ENCODE measurements at regions not wholly inside any gene's neighbourhood (a gene's known extent, or its start where the extent isn't known, plus 50 kb on each side); places are given as distances from the start of the nearest gene placed in this dataset.

DNA sequence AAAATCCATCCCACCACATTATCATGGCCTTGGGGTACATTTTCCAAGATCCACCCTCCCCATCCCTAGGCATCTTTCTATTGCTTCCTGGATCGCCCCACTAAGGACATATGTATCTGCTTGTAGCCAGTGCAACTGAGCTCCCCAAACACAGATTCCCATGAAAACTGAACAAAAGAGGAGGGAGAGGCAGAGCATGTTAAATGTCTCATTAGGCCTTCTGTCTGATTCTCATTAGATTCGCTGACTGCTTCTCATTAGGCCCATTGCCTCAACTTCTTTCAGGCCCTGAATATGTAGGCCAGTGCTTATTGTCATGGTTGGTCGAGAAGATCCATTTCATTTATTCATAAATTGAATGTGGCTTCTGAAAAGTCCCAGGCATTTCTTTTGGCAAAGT is 698.9 kb downstream of the INHBA start:
- H4K20me1 ChIP-seq (ENCODE audit: insufficient read depth, low read length): no peaks in the 10 kb centered on the region
- H3K4me3 ChIP-seq (ENCODE audit: low read length): no peak overlapping the region
- H3K4me2 ChIP-seq (ENCODE audit: low read length): no peak overlapping the region
- no peak overlapping the region for H2AFZ ChIP-seq (ENCODE audit: low read depth, low read length)
- H3K9ac ChIP-seq (ENCODE audit: low read length): no peak overlapping the region
- no peaks in the 10 kb centered on the region for H3K27me3 ChIP-seq (ENCODE audit: low read depth, low read length)
- no peaks in the 10 kb centered on the region for H3K9me3 ChIP-seq (ENCODE audit: insufficient read depth, low read length)
- no peak overlapping the region for H3K27ac ChIP-seq (ENCODE audit: low read length)
- H3K4me1 ChIP-seq (ENCODE audit: low read length): no peaks in the 10 kb centered on the region
- no peak for TF ChIP-seq EZH2phosphoT487 (IDR thresholded peaks at IDR 0.05; ENCODE audit: low read depth)
- TF ChIP-seq, protein P1, sequence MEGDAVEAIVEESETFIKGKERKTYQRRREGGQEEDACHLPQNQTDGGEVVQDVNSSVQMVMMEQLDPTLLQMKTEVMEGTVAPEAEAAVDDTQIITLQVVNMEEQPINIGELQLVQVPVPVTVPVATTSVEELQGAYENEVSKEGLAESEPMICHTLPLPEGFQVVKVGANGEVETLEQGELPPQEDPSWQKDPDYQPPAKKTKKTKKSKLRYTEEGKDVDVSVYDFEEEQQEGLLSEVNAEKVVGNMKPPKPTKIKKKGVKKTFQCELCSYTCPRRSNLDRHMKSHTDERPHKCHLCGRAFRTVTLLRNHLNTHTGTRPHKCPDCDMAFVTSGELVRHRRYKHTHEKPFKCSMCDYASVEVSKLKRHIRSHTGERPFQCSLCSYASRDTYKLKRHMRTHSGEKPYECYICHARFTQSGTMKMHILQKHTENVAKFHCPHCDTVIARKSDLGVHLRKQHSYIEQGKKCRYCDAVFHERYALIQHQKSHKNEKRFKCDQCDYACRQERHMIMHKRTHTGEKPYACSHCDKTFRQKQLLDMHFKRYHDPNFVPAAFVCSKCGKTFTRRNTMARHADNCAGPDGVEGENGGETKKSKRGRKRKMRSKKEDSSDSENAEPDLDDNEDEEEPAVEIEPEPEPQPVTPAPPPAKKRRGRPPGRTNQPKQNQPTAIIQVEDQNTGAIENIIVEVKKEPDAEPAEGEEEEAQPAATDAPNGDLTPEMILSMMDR (IDR thresholded peaks at IDR 0.05; ENCODE audit: low read depth, low read length): no peak
- H3K79me2 ChIP-seq (ENCODE audit: low read length): no peaks in the 10 kb centered on the region
- no peaks in the 10 kb centered on the region for H3K36me3 ChIP-seq (replicated peaks; ENCODE audit: low read depth, low read length)

DNA sequence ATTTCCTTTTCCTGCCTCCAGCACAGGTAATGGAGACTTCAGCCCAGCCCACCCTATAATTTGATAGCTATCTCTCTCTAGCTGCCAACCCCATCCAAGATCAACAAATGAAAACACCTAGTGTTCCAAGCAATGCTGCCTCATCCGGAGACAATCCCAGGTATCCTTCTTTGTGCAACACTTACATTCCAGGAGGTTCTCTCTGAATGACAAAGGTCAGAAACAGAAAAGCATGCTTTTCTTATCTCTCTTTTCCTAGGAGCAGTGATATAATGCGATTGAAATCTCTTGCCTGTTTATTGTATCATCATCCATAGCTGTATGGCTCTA is 699.3 kb downstream of the INHBA start:
- no peak overlapping the region for H2AFZ ChIP-seq (ENCODE audit: low read depth, low read length)
- TF ChIP-seq, protein P1 (IDR thresholded peaks at IDR 0.05; ENCODE audit: low read depth, low read length): no peak
- no peak for TF ChIP-seq EZH2phosphoT487 (IDR thresholded peaks at IDR 0.05; ENCODE audit: low read depth)
- H3K9ac ChIP-seq (ENCODE audit: low read length): no peak overlapping the region
- no peaks in the 10 kb centered on the region for H3K36me3 ChIP-seq (replicated peaks; ENCODE audit: low read depth, low read length)
- H3K79me2 ChIP-seq (ENCODE audit: low read length): no peaks in the 10 kb centered on the region
- H3K4me2 ChIP-seq (ENCODE audit: low read length): no peak overlapping the region
- no peaks in the 10 kb centered on the region for H4K20me1 ChIP-seq (ENCODE audit: insufficient read depth, low read length)
- H3K27me3 ChIP-seq (ENCODE audit: low read depth, low read length): no peaks in the 10 kb centered on the region
- H3K27ac ChIP-seq (ENCODE audit: low read length): no peak overlapping the region
- H3K4me3 ChIP-seq (ENCODE audit: low read length): no peak overlapping the region
- no peaks in the 10 kb centered on the region for H3K4me1 ChIP-seq (ENCODE audit: low read length)
- no peaks in the 10 kb centered on the region for H3K9me3 ChIP-seq (ENCODE audit: insufficient read depth, low read length)

DNA sequence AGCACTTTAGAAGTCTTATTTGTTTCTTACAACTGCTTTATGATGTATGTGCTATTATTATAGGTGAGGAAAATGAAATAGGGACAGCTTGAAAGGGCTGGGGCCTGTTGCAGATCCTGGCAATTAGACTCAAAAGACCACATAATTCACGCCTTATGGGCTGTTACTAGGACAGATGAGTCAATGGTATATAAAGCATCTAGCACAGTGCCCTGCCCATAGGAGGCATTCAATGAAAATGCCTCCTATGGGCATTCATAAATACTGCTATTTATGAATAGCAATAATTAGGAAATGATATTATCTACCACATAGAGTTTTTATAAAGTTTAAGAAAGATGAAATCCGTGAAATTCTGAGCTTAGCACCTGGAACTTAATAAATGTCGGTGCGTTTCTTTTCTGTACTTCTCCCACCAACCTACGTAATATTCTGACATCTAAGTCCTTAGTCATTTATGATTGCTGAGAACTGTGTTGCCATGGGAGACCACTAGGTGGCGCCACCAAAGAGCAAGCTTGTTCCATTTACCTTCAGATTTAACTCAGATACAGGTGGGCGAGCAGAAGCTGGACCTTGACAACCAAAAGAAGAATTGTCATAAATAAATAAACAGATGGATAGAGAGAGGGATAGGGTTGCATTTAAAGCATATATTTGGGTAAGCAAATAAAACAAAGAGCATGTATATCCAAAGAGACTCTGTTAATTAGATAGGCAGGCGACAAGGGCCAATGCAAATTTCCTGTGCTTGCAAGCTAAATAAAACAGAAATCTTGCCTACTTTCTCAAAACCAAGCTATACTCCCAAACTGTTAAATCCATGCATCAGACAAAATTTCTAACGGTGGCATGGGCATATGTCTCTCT is 699.9 kb downstream of the INHBA start:
- H3K27me3 ChIP-seq (ENCODE audit: low read depth, low read length): no peaks in the 10 kb centered on the region
- no peak overlapping the region for H3K9ac ChIP-seq (ENCODE audit: low read length)
- no peaks in the 10 kb centered on the region for H3K36me3 ChIP-seq (replicated peaks; ENCODE audit: low read depth, low read length)
- H3K4me3 ChIP-seq (ENCODE audit: low read length): no peak overlapping the region
- H4K20me1 ChIP-seq (ENCODE audit: insufficient read depth, low read length): no peaks in the 10 kb centered on the region
- no peak overlapping the region for H2AFZ ChIP-seq (ENCODE audit: low read depth, low read length)
- H3K79me2 ChIP-seq (ENCODE audit: low read length): no peaks in the 10 kb centered on the region
- H3K27ac ChIP-seq (ENCODE audit: low read length): no peak overlapping the region
- H3K4me1 ChIP-seq (ENCODE audit: low read length): no peaks in the 10 kb centered on the region
- TF ChIP-seq, protein P1 (IDR thresholded peaks at IDR 0.05; ENCODE audit: low read depth, low read length): peak; percentile 89
- no peak for TF ChIP-seq EZH2phosphoT487 (IDR thresholded peaks at IDR 0.05; ENCODE audit: low read depth)
- H3K9me3 ChIP-seq (ENCODE audit: insufficient read depth, low read length): no peaks in the 10 kb centered on the region
- H3K4me2 ChIP-seq (ENCODE audit: low read length): no peak overlapping the region

DNA sequence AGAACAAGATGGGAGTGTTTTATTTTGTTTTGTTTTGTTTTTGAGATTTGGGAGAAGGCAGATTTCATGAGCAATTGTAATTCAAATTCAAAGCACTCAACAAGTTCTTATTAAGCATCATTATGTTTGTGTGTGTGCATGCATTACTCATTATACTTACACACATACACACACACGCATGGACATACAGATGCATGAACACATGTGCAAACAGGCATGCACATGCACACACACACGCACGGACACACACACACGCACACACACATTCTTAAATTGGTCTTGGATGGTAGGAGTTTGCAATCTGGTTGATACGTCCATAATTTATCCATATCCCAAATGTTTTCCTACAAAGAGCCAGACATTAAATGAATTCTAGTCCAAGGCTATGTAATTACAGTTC is 702.8 kb downstream of the INHBA start:
- H2AFZ ChIP-seq (ENCODE audit: low read depth, low read length): no peak overlapping the region
- no peak overlapping the region for H3K4me2 ChIP-seq (ENCODE audit: low read length)
- H3K9me3 ChIP-seq (ENCODE audit: insufficient read depth, low read length): no peaks in the 10 kb centered on the region
- H3K9ac ChIP-seq (ENCODE audit: low read length): no peak overlapping the region
- no peaks in the 10 kb centered on the region for H3K4me1 ChIP-seq (ENCODE audit: low read length)
- H4K20me1 ChIP-seq (ENCODE audit: insufficient read depth, low read length): no peaks in the 10 kb centered on the region
- H3K27me3 ChIP-seq (ENCODE audit: low read depth, low read length): no peaks in the 10 kb centered on the region
- H3K79me2 ChIP-seq (ENCODE audit: low read length): no peaks in the 10 kb centered on the region
- H3K27ac ChIP-seq (ENCODE audit: low read length): no peak overlapping the region
- TF ChIP-seq EZH2phosphoT487 (IDR thresholded peaks at IDR 0.05; ENCODE audit: low read depth): no peak
- TF ChIP-seq, protein P1 (IDR thresholded peaks at IDR 0.05; ENCODE audit: low read depth, low read length): no peak
- H3K36me3 ChIP-seq (replicated peaks; ENCODE audit: low read depth, low read length): no peaks in the 10 kb centered on the region
- H3K4me3 ChIP-seq (ENCODE audit: low read length): no peak overlapping the region

All from OCI-LY3 (cell line).